Right lobe of liver (tissue), 4 donors: ENCODE measurements at regions not wholly inside any gene's neighbourhood (a gene's known extent, or its start where the extent isn't known, plus 50 kb on each side); places are given as distances from the start of the nearest gene placed in this dataset.
"Not testable (repeated sequence)": the region's sequence is repeated elsewhere in the genome, so short reads cannot be mapped to it uniquely, and the experiment has no call there.

Experiments used
- CTCF ChIP-seq, 4 donors: fragments of 200-600 bp in 3 of 4; fragments of 450-650 bp in 1 of 4; IDR thresholded peaks; one replicate each; pipeline versions ENCODE4 v1.5.1 to v1.8.0; 2016 to 2022; ENCODE audit warnings: antibody characterized with exemption in 4 of 4, mild to moderate bottlenecking in 2 of 4
- POLR2A ChIP-seq: fragments of 450-650 bp; IDR thresholded peaks from one replicate; pipeline ENCODE4 v1.6.1; 2017; ENCODE audit warnings: antibody characterized with exemption, mild to moderate bottlenecking
- donor health status: DM: no; HTN: no; CAD: no.
- donor health status: DM: no; HTN: no; CAD: no.
- donor health status: DM: no; HTN: yes; CAD: no.

GRCh38 chr4:169323925-169324324, 53.2 kb upstream of the SH3RF1 start:
- not testable (repeated sequence) for TF ChIP-seq CTCF (IDR thresholded peaks at IDR 0.05); POLR2A
